Transverse colon (tissue), 4 donors: ENCODE measurements at regions not wholly inside any gene's neighbourhood (a gene's known extent, or its start where the extent isn't known, plus 50 kb on each side); places are given as distances from the start of the nearest gene placed in this dataset.

Experiments
- CTCF ChIP-seq, 5 experiments: fragments of 200-600 bp in 3 of 5; fragments of 450-650 bp in 2 of 5; sonication (generic) in 3 of 5; IDR thresholded peaks; 1 replicate in 2 of 5; 2 replicates in 3 of 5; pipeline ENCODE4 v1.5.1; 2016 to 2017; ENCODE audit warnings: antibody characterized with exemption in 5 of 5, inconsistent platforms in 3 of 5, mild to moderate bottlenecking in 2 of 5, moderate library complexity in 1 of 5
- POLR2A ChIP-seq: fragments of 450-650 bp; IDR thresholded peaks from one replicate; pipeline ENCODE4 v1.6.1; 2016; ENCODE audit warnings: antibody characterized with exemption, mild to moderate bottlenecking, moderate library complexity
- POLR2AphosphoS5 ChIP-seq, 3 donors: sonication (generic); formaldehyde crosslinking; IDR thresholded peaks; one replicate each; pipeline ENCODE4 v1.6.1; 2016; ENCODE audit warnings: antibody characterized with exemption in 3 of 3

GRCh38 chr2:21310493-21310892, 186.7 kb downstream of the TDRD15 start:
- TF ChIP-seq CTCF (IDR thresholded peaks at IDR 0.05) (no peak), POLR2A (no peak), POLR2AphosphoS5 (IDR thresholded peaks at IDR 0.05) (no peak)
